ENCODE measurements at regions not wholly inside any gene's neighbourhood (a gene's known extent, or its start where the extent isn't known, plus 50 kb on each side); places are given as distances from the start of the nearest gene placed in this dataset.

- TF ChIP-seq CTCF (IDR thresholded peaks at IDR 0.05) (no peak), POLR2A (IDR thresholded peaks at IDR 0.05) (no peak), POLR2AphosphoS5 (IDR thresholded peaks at IDR 0.05) (no peak), EP300 (IDR thresholded peaks at IDR 0.05; ENCODE audit: low read depth) (no peak)
Observed at GRCh38 chr13:60756306-60756705, 359.3 kb downstream of the TDRD3 start.

Measured in transverse colon (tissue), 4 donors.